Activated CD8-positive, alpha-beta memory T cell treated with anti-CD3 and anti-CD28 coated beads for 36 hours (primary cell): ENCODE measurements at regions not wholly inside any gene's neighbourhood (a gene's known extent, or its start where the extent isn't known, plus 50 kb on each side); places are given as distances from the start of the nearest gene placed in this dataset.
"Not testable (repeated sequence)": the region's sequence is repeated elsewhere in the genome, so short reads cannot be mapped to it uniquely, and the experiment has no call there.

Experiments used
- CTCF ChIA-PET: fragments of 350-600 bp; sonication (Branson Sonifier 250); formaldehyde crosslinking; loops from one replicate; lab custom pipeline; 2021; ENCODE audit warnings: antibody characterized with exemption; lab: Charles Lee
- POLR2A ChIA-PET: fragments of 350-600 bp; sonication (Branson Sonifier 250); formaldehyde crosslinking; loops from one replicate; lab custom pipeline; 2021; ENCODE audit warnings: antibody characterized with exemption; lab: Charles Lee

GRCh38 chr10:120746001-120746777, 105.0 kb upstream of the WDR11 start:
- ChIA-PET POLR2A (no interaction called here), CTCF (no interaction called here)

GRCh38 chr10:120748519-120748918, 102.6 kb upstream of the WDR11 start:
- ChIA-PET CTCF (interaction anchor here (1.4 kb wide), 1 partner anchor 14 kb away, joined by 3 read pairs; no protein-coding TSS in a partner anchor), POLR2A (no interaction called here)

GRCh38 chr10:120749072-120749471, 102.1 kb upstream of the WDR11 start:
- CTCF ChIA-PET = no interaction called here
- POLR2A ChIA-PET = no interaction called here

GRCh38 chr10:120749856-120750566, 101.2 kb upstream of the WDR11 start:
- ChIA-PET CTCF (no interaction called here), POLR2A (no interaction called here)

- CTCF ChIA-PET = no interaction called here
- POLR2A ChIA-PET = no interaction called here
These were observed 95.4 kb upstream of the WDR11 start for GRCh38 chr10:120755771-120756170.

- ChIA-PET CTCF (no interaction called here), POLR2A (no interaction called here)
These were observed 90.9 kb upstream of the WDR11 start for GRCh38 chr10:120760253-120760652.

- CTCF ChIA-PET = no interaction called here
These were observed 89.2 kb upstream of the WDR11 start for GRCh38 chr10:120761951-120762350.

GRCh38 chr10:120765226-120765803, 85.8 kb upstream of the WDR11 start:
- ChIA-PET POLR2A (no interaction called here), CTCF (no interaction called here)

More at GRCh38 chr10:120761951-120762350, 89.2 kb upstream of the WDR11 start:
- POLR2A ChIA-PET = no interaction called here

GRCh38 chr10:120768227-120768626, 82.9 kb upstream of the WDR11 start:
- CTCF ChIA-PET = no interaction called here
- POLR2A ChIA-PET = no interaction called here

GRCh38 chr10:120770496-120770895, 80.7 kb upstream of the WDR11 start:
- CTCF ChIA-PET = no interaction called here
- POLR2A ChIA-PET = no interaction called here

GRCh38 chr10:120776442-120776841, 74.7 kb upstream of the WDR11 start:
- POLR2A ChIA-PET = no interaction called here
- CTCF ChIA-PET = no interaction called here

- CTCF ChIA-PET = no interaction called here
- POLR2A ChIA-PET = no interaction called here
These were observed 68.8 kb upstream of the WDR11 start for GRCh38 chr10:120782336-120782735.

- CTCF ChIA-PET = no interaction called here
- POLR2A ChIA-PET = no interaction called here
These were observed 68.1 kb upstream of the WDR11 start for GRCh38 chr10:120783098-120783497.

GRCh38 chr10:120783867-120784266, 67.3 kb upstream of the WDR11 start:
- POLR2A ChIA-PET = no interaction called here
- CTCF ChIA-PET = no interaction called here

GRCh38 chr10:120788771-120789170, 62.4 kb upstream of the WDR11 start:
- ChIA-PET CTCF (no interaction called here), POLR2A (no interaction called here)

GRCh38 chr10:120789303-120790203, 61.6 kb upstream of the WDR11 start:
- CTCF ChIA-PET = no interaction called here
- POLR2A ChIA-PET = no interaction called here

GRCh38 chr10:120791316-120791715, 59.8 kb upstream of the WDR11 start:
- ChIA-PET CTCF (no interaction called here), POLR2A (no interaction called here)

- ChIA-PET CTCF (interaction anchor here (0.6 kb wide), 1 partner anchor 1338 kb away, joined by 3 read pairs; no protein-coding TSS in a partner anchor), POLR2A (no interaction called here)
These were observed 58.1 kb upstream of the WDR11 start for GRCh38 chr10:120793088-120793487.

- POLR2A ChIA-PET = no interaction called here
- CTCF ChIA-PET = no interaction called here
These were observed 56.8 kb upstream of the WDR11 start for GRCh38 chr10:120794390-120794789.

GRCh38 chr10:120798276-120798675, 52.9 kb upstream of the WDR11 start:
- CTCF ChIA-PET, POLR2A ChIA-PET: not testable (repeated sequence)
